Smooth muscle cell (in vitro differentiated cells): ENCODE measurements at regions not wholly inside any gene's neighbourhood (a gene's known extent, or its start where the extent isn't known, plus 50 kb on each side); places are given as distances from the start of the nearest gene placed in this dataset.

Experiments used
- DNase-seq: peaks from one replicate; lab custom pipeline; 2025; ENCODE audit not compliant: unreplicated experiment; lab: John Stamatoyannopoulos, UW
- H2AFZ ChIP-seq: fragments of 200-600 bp; sonication (generic); 2 replicates; pipeline ENCODE4 v1.6.0; 2016; ENCODE audit warnings: antibody characterized with exemption, low read depth, mild to moderate bottlenecking
- H3F3A ChIP-seq: fragments of 200-600 bp; sonication (generic); 2 replicates; pipeline ENCODE4 v1.6.0; 2017; ENCODE audit warnings: antibody characterized with exemption, low read depth
- H3K27ac ChIP-seq: fragments of 200-600 bp; sonication (generic); 2 replicates; pipeline ENCODE4 v1.5.1; 2016; ENCODE audit warnings: low read depth, mild to moderate bottlenecking
- H3K27me3 ChIP-seq: fragments of 200-600 bp; sonication (generic); 2 replicates; pipeline ENCODE4 v1.6.1; 2016; ENCODE audit warnings: low read depth, mild to moderate bottlenecking
- H3K36me3 ChIP-seq: fragments of 200-600 bp; sonication (generic); 2 replicates; pipeline ENCODE4 v1.5.1; 2016; ENCODE audit warnings: low read depth
- H3K4me1 ChIP-seq: fragments of 200-600 bp; sonication (generic); 2 replicates; pipeline ENCODE4 v1.5.1; 2016; ENCODE audit warnings: low read depth
- H3K4me2 ChIP-seq: fragments of 200-600 bp; sonication (generic); 2 replicates; pipeline ENCODE4 v1.6.0; 2016; ENCODE audit warnings: mild to moderate bottlenecking
- H3K4me3 ChIP-seq: fragments of 200-600 bp; sonication (generic); 2 replicates; pipeline ENCODE4 v1.5.1; 2016; ENCODE audit warnings: mild to moderate bottlenecking
- H3K79me2 ChIP-seq: fragments of 200-600 bp; sonication (generic); 2 replicates; pipeline ENCODE4 v1.6.0; 2016; ENCODE audit warnings: low read depth, mild to moderate bottlenecking
- H3K9ac ChIP-seq: fragments of 200-600 bp; sonication (generic); 2 replicates; pipeline ENCODE4 v1.6.0; 2016; ENCODE audit warnings: low read depth
- H3K9me3 ChIP-seq: fragments of 200-600 bp; sonication (generic); replicated peaks from 2 replicates; pipeline ENCODE4 v1.5.1; 2016; ENCODE audit warnings: low read depth
- H4K20me1 ChIP-seq: fragments of 200-600 bp; sonication (generic); 2 replicates; pipeline ENCODE4 v1.6.0; 2016; ENCODE audit warnings: low read depth
- CTCF ChIP-seq: fragments of 200-600 bp; sonication (generic); IDR thresholded peaks from 2 replicates; pipeline ENCODE4 v1.5.1; 2017; ENCODE audit warnings: borderline replicate concordance, mild to moderate bottlenecking, antibody characterized with exemption; ENCODE audit not compliant: insufficient read depth, poor library complexity, severe bottlenecking
- WGBS: methylation state at CpG from one replicate; pipeline ENCODE4 v1.1.7; 2016; ENCODE audit warnings: low lambda C conversion rate; 5-methylcytosine and 5-hydroxymethylcytosine counted together

GRCh38 chr1:209485167-209485566 lies 98.3 kb upstream of the CAMK1G start:
- TF ChIP-seq CTCF = no peak
- Histone ChIP-seq H3F3A (no peaks in the 10 kb centered on the region), H3K4me3 (no peak overlapping the region), H3K4me2 (no peak overlapping the region), H3K36me3 (no peaks in the 10 kb centered on the region), H3K4me1 (no peaks in the 10 kb centered on the region), H4K20me1 (no peaks in the 10 kb centered on the region), H3K9me3 (no peaks in the 10 kb centered on the region), H3K27me3 (no peaks in the 10 kb centered on the region), H3K9ac (no peak overlapping the region), H3K27ac (no peak overlapping the region), H2AFZ (no peak overlapping the region), H3K79me2 (no peaks in the 10 kb centered on the region)
- no peak for DNase-seq
- WGBS = 60% methylated on average over 2 of the region's 2 CpGs

GRCh38 chr1:209485751-209486150 lies 97.8 kb upstream of the CAMK1G start:
- H3K9me3 ChIP-seq = no peaks in the 10 kb centered on the region
- H3K4me3 ChIP-seq = no peak overlapping the region
- no peak for DNase-seq
- H3K36me3 ChIP-seq = no peaks in the 10 kb centered on the region
- no peaks in the 10 kb centered on the region for H3K79me2 ChIP-seq
- no peaks in the 10 kb centered on the region for H3K27me3 ChIP-seq
- H3K4me1 ChIP-seq = no peaks in the 10 kb centered on the region
- WGBS = 86% methylated on average over 3 of the region's 3 CpGs
- H2AFZ ChIP-seq = no peak overlapping the region
- H4K20me1 ChIP-seq = no peaks in the 10 kb centered on the region
- no peak overlapping the region for H3K9ac ChIP-seq
- H3F3A ChIP-seq = no peaks in the 10 kb centered on the region
- TF ChIP-seq CTCF = no peak
- no peak overlapping the region for H3K27ac ChIP-seq
- H3K4me2 ChIP-seq = no peak overlapping the region

- WGBS = 100% methylated on average over 1 of the region's 1 CpG
- no peak overlapping the region for H3K9ac ChIP-seq
- TF ChIP-seq CTCF = no peak
- H3K27me3 ChIP-seq = no peaks in the 10 kb centered on the region
- H2AFZ ChIP-seq = no peak overlapping the region
- H4K20me1 ChIP-seq = no peaks in the 10 kb centered on the region
- H3K4me3 ChIP-seq = no peak overlapping the region
- H3K4me2 ChIP-seq = no peak overlapping the region
- no peak for DNase-seq
- H3K79me2 ChIP-seq = no peaks in the 10 kb centered on the region
- peak overlapping the region; percentile 19 for H3K27ac ChIP-seq
- H3K4me1 ChIP-seq = no peaks in the 10 kb centered on the region
- H3K9me3 ChIP-seq = no peaks in the 10 kb centered on the region
- no peaks in the 10 kb centered on the region for H3F3A ChIP-seq
- H3K36me3 ChIP-seq = no peaks in the 10 kb centered on the region
These were observed 96.5 kb upstream of the CAMK1G start for GRCh38 chr1:209486861-209487593.

GRCh38 chr1:209490013-209490412 lies 93.5 kb upstream of the CAMK1G start:
- H3K4me1 ChIP-seq = no peaks in the 10 kb centered on the region
- DNase-seq = no peak
- H3K9me3 ChIP-seq = no peaks in the 10 kb centered on the region
- H3K9ac ChIP-seq = no peak overlapping the region
- no peak overlapping the region for H3K4me3 ChIP-seq
- peak; percentile 42 for TF ChIP-seq CTCF
- H3K36me3 ChIP-seq = no peaks in the 10 kb centered on the region
- H3K27me3 ChIP-seq = no peaks in the 10 kb centered on the region
- no peak overlapping the region for H2AFZ ChIP-seq
- no peaks in the 10 kb centered on the region for H4K20me1 ChIP-seq
- H3F3A ChIP-seq = no peaks in the 10 kb centered on the region
- no peak overlapping the region for H3K27ac ChIP-seq
- H3K4me2 ChIP-seq = no peak overlapping the region
- whole genome bisulfite sequencing = 62% methylated on average over 3 of the region's 3 CpGs
- no peaks in the 10 kb centered on the region for H3K79me2 ChIP-seq
